Common myeloid progenitor, CD34-positive (primary cell): ENCODE measurements at regions not wholly inside any gene's neighbourhood (a gene's known extent, or its start where the extent isn't known, plus 50 kb on each side); places are given as distances from the start of the nearest gene placed in this dataset.

Experiments
- CTCF ChIA-PET: fragments of 350-600 bp; sonication (Branson Sonifier 250); formaldehyde crosslinking; loops from one replicate; lab custom pipeline; 2021; ENCODE audit warnings: antibody characterized with exemption; lab: Charles Lee
- POLR2A ChIA-PET: fragments of 350-600 bp; sonication (Branson Sonifier 250); formaldehyde crosslinking; loops from one replicate; lab custom pipeline; 2021; ENCODE audit warnings: antibody characterized with exemption; lab: Charles Lee
- DNase-seq, 3 donors: peaks; one replicate each; pipeline versions ENCODE4 v3.0.0 to v3.0.0-alpha.2; 2013
- H3K27ac ChIP-seq, 2 experiments: 1 replicate in 1 of 2; 2 replicates in 1 of 2; pipeline ENCODE4 v1.7.0; 2013; ENCODE audit warnings: inconsistent platforms in 2 of 2, low read length in 2 of 2, mild to moderate bottlenecking in 2 of 2, low read depth in 1 of 2, moderate library complexity in 1 of 2; ENCODE audit not compliant: severe bottlenecking in 2 of 2, insufficient read depth in 1 of 2, poor library complexity in 1 of 2
- H3K27me3 ChIP-seq, 5 experiments: replicated peaks in 2 of 5; 1 replicate in 3 of 5; 2 replicates in 2 of 5; pipeline versions ENCODE4 v1.6.1 to v1.7.0; 2013; ENCODE audit warnings: low read length in 4 of 5, mild to moderate bottlenecking in 2 of 5, moderate library complexity in 2 of 5, inconsistent platforms in 1 of 5; ENCODE audit not compliant: insufficient read depth in 5 of 5, control insufficient read depth in 4 of 5
- H3K36me3 ChIP-seq, 4 experiments: 1 replicate in 2 of 4; 2 replicates in 2 of 4; pipeline versions ENCODE4 v1.6.1 to v1.7.0; 2013; ENCODE audit warnings: low read length in 3 of 4, control low read depth in 1 of 4, mild to moderate bottlenecking in 1 of 4; ENCODE audit not compliant: control insufficient read depth in 4 of 4, insufficient read depth in 4 of 4
- H3K4me1 ChIP-seq, 4 experiments: 1 replicate in 3 of 4; 2 replicates in 1 of 4; pipeline versions ENCODE4 v1.6.1 to v1.7.1; 2013; ENCODE audit warnings: low read length in 3 of 4, mild to moderate bottlenecking in 3 of 4, control low read depth in 1 of 4, inconsistent platforms in 1 of 4, moderate library complexity in 1 of 4; ENCODE audit not compliant: control insufficient read depth in 4 of 4, insufficient read depth in 4 of 4; ENCODE audit errors: control extremely low read depth in 1 of 4
- H3K4me3 ChIP-seq, 7 experiments: 1 replicate in 4 of 7; 2 replicates in 3 of 7; pipeline versions ENCODE4 v1.5.1 to v1.7.0; 2013; ENCODE audit warnings: mild to moderate bottlenecking in 7 of 7, low read length in 6 of 7, moderate library complexity in 6 of 7, inconsistent platforms in 2 of 7, low read depth in 2 of 7, control low read depth in 1 of 7; ENCODE audit not compliant: insufficient read depth in 4 of 7, control insufficient read depth in 1 of 7; ENCODE audit errors: extremely low read depth in 1 of 7
- H3K9me3 ChIP-seq, 5 experiments: 1 replicate in 4 of 5; 2 replicates in 1 of 5; pipeline versions ENCODE4 v1.6.1 to v1.7.1; 2013; ENCODE audit warnings: low read length in 4 of 5, mild to moderate bottlenecking in 2 of 5, inconsistent platforms in 1 of 5, low read depth in 1 of 5, moderate library complexity in 1 of 5; ENCODE audit not compliant: control insufficient read depth in 4 of 5, insufficient read depth in 2 of 5; ENCODE audit errors: control extremely low read depth in 1 of 5
- WGBS: methylation state at CpG from one replicate; pipeline ENCODE4 v1.1.5; 2013; ENCODE audit not compliant: insufficient coverage; 5-methylcytosine and 5-hydroxymethylcytosine counted together

- Histone ChIP-seq H3K4me1 (no peaks in the 10 kb centered on the region), H3K27me3 (no peaks in the 10 kb centered on the region), H3K9me3 (no peaks in the 10 kb centered on the region), H3K4me3 (no peak overlapping the region), H3K27ac (no peak overlapping the region), H3K36me3 (no peaks in the 10 kb centered on the region)
- POLR2A ChIA-PET = no interaction called here
- DNase-seq = no peak
- WGBS = 100% methylated on average over 1 of the region's 3 CpGs
- CTCF ChIA-PET = no interaction called here
Measured at GRCh38 chrX:121894756-121895155, 847.3 kb downstream of the GLUD2 start.

- H3K27me3 ChIP-seq = no peaks in the 10 kb centered on the region
- ChIA-PET POLR2A (no interaction called here), CTCF (no interaction called here)
- H3K4me3 ChIP-seq = no peak overlapping the region
- H3K27ac ChIP-seq = no peak overlapping the region
- DNase-seq = no peak
- no CpG with 5 or more reads among the region's 2 CpGs for WGBS
- no peaks in the 10 kb centered on the region for H3K9me3 ChIP-seq
- no peaks in the 10 kb centered on the region for H3K36me3 ChIP-seq
- no peaks in the 10 kb centered on the region for H3K4me1 ChIP-seq
Measured at GRCh38 chrX:121902463-121902862, 855.1 kb downstream of the GLUD2 start.

- no peak for DNase-seq
- no peaks in the 10 kb centered on the region for H3K27me3 ChIP-seq
- WGBS = 80% methylated on average over 2 of the region's 7 CpGs
- no peaks in the 10 kb centered on the region for H3K9me3 ChIP-seq
- H3K4me3 ChIP-seq = no peak overlapping the region
- ChIA-PET CTCF (no interaction called here), POLR2A (no interaction called here)
- no peak overlapping the region for H3K27ac ChIP-seq
- H3K36me3 ChIP-seq = no peaks in the 10 kb centered on the region
- no peaks in the 10 kb centered on the region for H3K4me1 ChIP-seq
Measured at GRCh38 chrX:121903961-121904360, 856.6 kb downstream of the GLUD2 start.

GRCh38 chrX:121921258-121921657, 873.8 kb downstream of the GLUD2 start:
- no peak for DNase-seq
- Histone ChIP-seq H3K27me3 (no peaks in the 10 kb centered on the region), H3K27ac (no peak overlapping the region), H3K4me1 (no peaks in the 10 kb centered on the region), H3K4me3 (no peak overlapping the region), H3K36me3 (no peaks in the 10 kb centered on the region), H3K9me3 (no peaks in the 10 kb centered on the region)
- ChIA-PET CTCF (no interaction called here), POLR2A (no interaction called here)
- 60% methylated on average over 2 of the region's 2 CpGs for WGBS

GRCh38 chrX:121931567-121931966, 884.2 kb downstream of the GLUD2 start:
- H3K4me1 ChIP-seq = no peaks in the 10 kb centered on the region
- no CpG with 5 or more reads among the region's 2 CpGs for WGBS

GRCh38 chrX:121932688-121933087, 885.3 kb downstream of the GLUD2 start:
- no peaks in the 10 kb centered on the region for H3K9me3 ChIP-seq
- DNase-seq = no peak
- WGBS = 78% methylated on average over 2 of the region's 2 CpGs
- ChIA-PET CTCF (no interaction called here), POLR2A (no interaction called here)
- H3K4me1 ChIP-seq = no peaks in the 10 kb centered on the region
- H3K27ac ChIP-seq = no peak overlapping the region
- H3K36me3 ChIP-seq = no peaks in the 10 kb centered on the region
- H3K4me3 ChIP-seq = no peak overlapping the region
- H3K27me3 ChIP-seq = no peaks in the 10 kb centered on the region

More at GRCh38 chrX:121931567-121931966, 884.2 kb downstream of the GLUD2 start:
- no peak overlapping the region for H3K27ac ChIP-seq
- H3K4me3 ChIP-seq = no peak overlapping the region
- no peaks in the 10 kb centered on the region for H3K36me3 ChIP-seq
- no peaks in the 10 kb centered on the region for H3K9me3 ChIP-seq
- CTCF ChIA-PET = no interaction called here
- DNase-seq = no peak
- H3K27me3 ChIP-seq = no peaks in the 10 kb centered on the region
- POLR2A ChIA-PET = no interaction called here

GRCh38 chrX:121949041-121949760, 901.8 kb downstream of the GLUD2 start:
- 78% methylated on average over 6 of the region's 7 CpGs for WGBS
- no peaks in the 10 kb centered on the region for H3K4me1 ChIP-seq

More at GRCh38 chrX:121949041-121949760, 901.8 kb downstream of the GLUD2 start:
- H3K36me3 ChIP-seq = no peaks in the 10 kb centered on the region
- H3K27me3 ChIP-seq = no peaks in the 10 kb centered on the region
- ChIA-PET CTCF (no interaction called here), POLR2A (no interaction called here)
- no peak overlapping the region for H3K4me3 ChIP-seq
- no peak overlapping the region for H3K27ac ChIP-seq
- no peak for DNase-seq
- H3K9me3 ChIP-seq = no peaks in the 10 kb centered on the region
